ENCODE measurements at regions not wholly inside any gene's neighbourhood (a gene's known extent, or its start where the extent isn't known, plus 50 kb on each side); places are given as distances from the start of the nearest gene placed in this dataset.
"Not testable (repeated sequence)": the region's sequence is repeated elsewhere in the genome, so short reads cannot be mapped to it uniquely, and the experiment has no call there.

GRCh38 chr10:78096486-78096885 is 62.8 kb downstream of the RPS24 start:
- DNase-seq (ENCODE audit: low spot score), result not testable (repeated sequence)

DNA sequence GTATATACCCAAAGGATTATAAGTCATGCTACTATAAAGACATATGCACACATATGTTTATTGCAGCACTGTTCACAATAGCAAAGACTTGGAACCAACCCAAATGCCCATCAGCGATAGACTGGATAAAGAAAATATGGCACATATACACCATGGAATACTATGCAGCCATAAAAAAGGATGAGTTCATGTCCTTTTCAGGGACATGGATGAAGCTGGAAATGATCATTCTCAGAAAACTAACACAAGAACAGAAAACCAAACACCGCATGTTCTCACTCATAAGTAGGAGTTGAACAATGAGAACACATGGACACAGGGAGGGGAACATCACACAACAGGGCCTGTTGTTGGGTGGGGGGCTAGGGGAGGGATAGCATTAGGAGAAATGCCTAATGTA is 68.9 kb downstream of the RPS24 start:
- not testable (repeated sequence) for DNase-seq (ENCODE audit: low spot score)

DNA sequence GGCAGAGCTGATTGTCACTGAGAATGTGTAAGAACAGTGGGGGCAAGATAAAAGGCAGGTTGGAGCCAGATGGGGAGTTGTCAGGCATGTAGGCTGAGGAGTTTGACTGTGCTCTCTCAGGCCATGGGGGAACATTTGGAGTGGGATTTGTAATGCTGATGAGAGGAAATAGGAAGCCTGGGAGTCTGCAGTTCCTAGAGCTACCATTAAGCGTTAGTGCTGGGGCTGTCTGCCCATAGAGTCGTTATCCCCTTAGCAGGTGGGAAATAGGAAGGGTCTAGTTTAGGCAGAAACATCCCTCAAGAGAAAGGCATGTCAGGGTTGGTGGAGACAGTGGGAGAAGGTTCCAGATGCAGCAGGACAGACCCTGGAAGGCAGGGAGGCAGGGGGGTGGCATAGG is 75.5 kb downstream of the RPS24 start:
- no peak for DNase-seq (ENCODE audit: low spot score)

GRCh38 chr10:78115135-78115853 is 81.6 kb downstream of the RPS24 start:
- DNase-seq (ENCODE audit: low spot score), result no peak

DNA sequence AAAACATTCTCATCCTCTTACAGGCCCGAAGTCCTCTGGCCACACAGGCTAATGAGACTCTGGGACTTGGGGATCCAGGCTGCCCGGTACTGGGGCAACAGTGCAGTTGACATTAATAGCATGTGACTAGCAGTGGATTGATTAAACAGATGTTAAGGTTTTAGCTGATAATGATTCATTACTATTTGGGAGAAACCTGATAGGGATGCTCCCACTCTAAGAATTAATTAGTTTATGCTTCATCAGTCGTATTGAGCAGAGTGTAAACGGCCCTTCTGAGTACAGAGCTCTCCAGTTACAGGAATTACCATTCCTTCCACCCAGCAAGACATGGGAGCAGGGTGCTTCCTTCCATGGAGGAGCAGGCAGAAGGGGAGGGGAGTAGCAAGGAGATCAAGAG is 82.7 kb downstream of the RPS24 start:
- DNase-seq (ENCODE audit: low spot score), result no peak

DNA sequence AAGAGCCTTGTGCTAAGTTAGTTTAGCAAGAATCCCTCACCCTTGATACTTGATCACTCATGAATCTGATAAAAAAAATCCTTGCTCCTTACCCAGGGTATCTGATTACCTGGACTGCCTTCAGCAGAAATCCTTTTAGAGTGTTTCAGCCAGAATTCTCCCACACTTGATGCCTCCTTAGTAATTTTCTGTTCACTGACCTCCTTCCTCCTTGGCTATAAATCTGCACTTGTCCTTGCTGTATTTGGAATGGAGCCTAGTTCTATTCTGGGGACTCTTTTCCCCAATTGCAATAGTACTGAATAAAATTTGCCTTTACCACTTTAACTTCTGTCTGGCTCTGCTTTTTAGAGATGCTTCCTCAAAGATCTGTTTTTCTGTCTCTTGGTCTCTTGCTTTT is 84.9 kb downstream of the RPS24 start:
- no peak for DNase-seq (ENCODE audit: low spot score)

- no peak for DNase-seq (ENCODE audit: low spot score)
Measured at GRCh38 chr10:78121801-78122200, 88.1 kb downstream of the RPS24 start.

GRCh38 chr10:78124167-78124566 is 90.5 kb downstream of the RPS24 start:
- DNase-seq (ENCODE audit: low spot score), result no peak

GRCh38 chr10:78129211-78129610 is 95.5 kb downstream of the RPS24 start:
- no peak for DNase-seq (ENCODE audit: low spot score)

DNA sequence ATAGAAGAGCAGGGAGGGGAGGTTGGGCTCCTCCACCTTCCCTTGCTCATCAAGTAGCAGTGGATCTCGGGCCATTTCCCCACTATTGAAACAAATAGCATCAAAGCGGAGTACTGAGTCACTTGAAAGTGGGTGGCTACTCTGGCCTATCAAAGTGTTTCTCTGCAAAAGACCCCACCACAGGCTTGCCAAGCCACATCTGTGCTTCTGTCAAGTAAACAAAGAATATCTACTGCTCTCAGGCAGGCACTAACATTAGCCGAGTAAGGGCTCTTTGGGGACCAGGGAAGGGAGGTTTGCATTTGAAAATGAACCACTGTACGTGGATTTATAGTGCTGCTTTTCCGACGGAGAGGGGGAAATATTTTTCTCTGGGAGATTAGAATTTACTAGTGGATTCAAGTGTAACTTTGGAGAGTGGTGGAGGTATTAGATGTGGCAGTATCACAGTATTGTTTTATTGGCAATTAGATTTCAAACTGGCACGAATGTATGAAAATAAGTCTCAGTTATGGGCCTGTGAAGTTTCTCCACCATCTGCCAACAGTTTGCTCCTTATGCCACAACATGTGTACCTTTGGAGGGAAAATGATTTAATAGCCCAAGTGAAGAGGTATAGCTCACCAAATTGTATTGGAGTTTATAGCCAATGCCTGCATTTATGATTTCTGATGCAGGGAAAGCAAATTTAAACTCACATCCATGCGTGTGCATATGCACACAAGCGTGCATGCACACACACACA is 97.5 kb downstream of the RPS24 start:
- DNase-seq (ENCODE audit: low spot score), result no peak

DNA sequence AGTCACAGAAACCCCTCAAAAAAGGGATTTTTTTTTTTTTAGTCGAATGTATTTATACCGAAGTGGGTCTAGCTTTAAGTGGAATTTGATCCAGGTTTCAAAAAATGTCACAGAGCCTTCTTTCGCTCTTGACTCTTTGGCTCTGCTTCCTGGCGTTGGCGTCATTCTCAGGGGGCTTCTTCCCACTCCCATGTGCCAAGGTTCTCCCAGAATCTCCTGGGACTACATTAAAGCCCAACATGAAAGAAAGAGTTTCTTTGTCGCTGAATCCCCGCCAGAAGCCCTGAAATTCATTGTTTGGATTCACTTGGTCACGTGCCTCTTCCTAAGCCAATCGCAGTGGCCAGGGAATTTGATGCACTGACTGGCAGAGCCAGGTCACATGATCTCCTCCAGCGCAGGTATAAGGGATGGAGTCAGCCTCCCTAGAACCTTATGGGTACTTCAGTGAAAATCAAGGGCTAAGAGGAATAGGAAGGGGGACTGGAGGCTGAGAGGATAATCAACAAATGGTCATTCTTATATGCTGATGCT is 101.2 kb downstream of the RPS24 start:
- no peak for DNase-seq (ENCODE audit: low spot score)

- DNase-seq (ENCODE audit: low spot score), result no peak
Measured at GRCh38 chr10:78137147-78137546, 103.5 kb downstream of the RPS24 start.

- DNase-seq (ENCODE audit: low spot score), result no peak
Measured at GRCh38 chr10:78139341-78139740, 105.7 kb downstream of the RPS24 start.

DNA sequence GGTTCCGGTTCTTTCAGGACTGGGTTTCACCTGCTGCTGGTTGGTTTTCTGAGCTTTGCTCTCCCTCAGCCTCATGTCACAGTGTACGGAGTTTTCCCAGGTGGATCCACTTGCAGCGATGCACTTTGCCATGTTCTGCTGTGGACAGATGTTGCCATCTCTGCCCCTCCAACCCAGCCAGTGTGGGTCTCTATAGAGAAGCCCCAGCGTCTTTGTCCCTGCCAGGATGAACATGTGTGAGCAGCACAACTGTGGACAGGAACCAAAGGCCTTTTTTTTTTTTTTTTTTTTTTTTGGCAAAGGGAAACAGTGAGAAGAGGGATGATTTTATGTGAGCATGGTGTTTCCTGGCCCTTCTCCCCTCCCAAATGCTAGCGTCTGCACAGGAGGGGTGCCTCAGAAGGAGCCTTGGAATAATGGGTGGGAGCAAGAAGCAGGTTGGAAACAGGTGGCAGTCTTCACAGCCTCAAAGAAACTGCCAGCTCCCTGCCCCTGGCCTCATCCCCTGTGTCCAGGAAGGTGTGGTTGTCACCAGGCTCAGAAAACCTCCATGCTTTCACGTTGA is 106.5 kb downstream of the RPS24 start:
- DNase-seq (ENCODE audit: low spot score), result no peak

DNA sequence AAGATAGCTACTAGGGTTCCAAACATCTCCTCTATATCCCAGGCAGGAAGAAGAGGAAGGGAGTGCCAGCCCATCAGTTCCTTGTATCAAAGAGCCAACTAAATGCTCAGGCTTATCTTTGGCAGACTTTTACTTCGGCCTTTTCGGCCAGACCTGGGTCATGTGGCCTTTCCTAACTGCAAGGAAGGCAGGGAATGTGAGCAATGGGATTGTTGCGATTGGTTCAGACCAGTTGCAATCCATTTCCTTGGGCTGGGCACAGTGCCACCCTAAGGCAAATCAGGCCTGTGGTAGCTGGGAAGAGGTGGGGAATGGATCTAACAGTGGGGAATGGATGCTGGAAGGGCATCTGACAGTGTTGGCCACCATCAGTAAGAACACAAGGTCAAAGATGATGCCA is 109.9 kb downstream of the RPS24 start:
- DNase-seq (ENCODE audit: low spot score), result no peak

DNA sequence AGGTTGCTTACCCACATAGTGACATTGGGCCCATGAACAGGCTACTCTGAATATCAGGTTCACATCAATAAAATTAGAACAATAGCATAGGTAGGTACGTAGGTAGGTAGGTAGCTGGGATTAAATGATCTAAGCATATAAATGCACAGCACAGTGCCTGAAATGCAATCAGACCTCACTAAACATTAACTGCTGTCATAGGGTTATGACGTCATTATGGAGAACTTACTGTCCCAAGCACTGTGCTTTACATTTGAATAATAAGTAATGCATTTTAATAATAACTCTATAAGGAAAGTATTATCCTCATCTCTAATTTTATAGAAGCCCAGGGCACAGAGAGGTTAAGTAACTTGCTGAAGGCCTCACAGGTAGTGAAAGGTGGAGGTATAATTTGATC is 112.5 kb downstream of the RPS24 start:
- DNase-seq (ENCODE audit: low spot score), result no peak

DNA sequence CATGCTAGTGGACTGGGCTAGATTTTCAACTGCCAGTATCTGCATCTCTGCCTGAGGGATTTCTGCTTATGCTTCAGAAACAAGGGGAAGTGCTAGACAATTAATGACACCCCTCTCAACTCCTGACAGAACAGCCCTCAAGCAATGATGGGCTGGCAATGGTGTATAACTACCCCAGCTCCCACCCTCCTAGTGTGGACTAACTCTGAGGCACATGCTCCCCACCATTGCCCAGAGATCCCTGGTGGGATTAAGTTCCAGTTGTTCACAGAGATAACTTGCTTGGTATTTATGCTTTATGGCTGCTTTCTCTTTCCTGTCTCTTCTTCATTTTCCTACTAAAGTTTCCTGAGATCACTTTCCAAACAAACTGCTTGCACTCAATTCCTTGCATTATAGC is 113.5 kb downstream of the RPS24 start:
- no peak for DNase-seq (ENCODE audit: low spot score)

DNA sequence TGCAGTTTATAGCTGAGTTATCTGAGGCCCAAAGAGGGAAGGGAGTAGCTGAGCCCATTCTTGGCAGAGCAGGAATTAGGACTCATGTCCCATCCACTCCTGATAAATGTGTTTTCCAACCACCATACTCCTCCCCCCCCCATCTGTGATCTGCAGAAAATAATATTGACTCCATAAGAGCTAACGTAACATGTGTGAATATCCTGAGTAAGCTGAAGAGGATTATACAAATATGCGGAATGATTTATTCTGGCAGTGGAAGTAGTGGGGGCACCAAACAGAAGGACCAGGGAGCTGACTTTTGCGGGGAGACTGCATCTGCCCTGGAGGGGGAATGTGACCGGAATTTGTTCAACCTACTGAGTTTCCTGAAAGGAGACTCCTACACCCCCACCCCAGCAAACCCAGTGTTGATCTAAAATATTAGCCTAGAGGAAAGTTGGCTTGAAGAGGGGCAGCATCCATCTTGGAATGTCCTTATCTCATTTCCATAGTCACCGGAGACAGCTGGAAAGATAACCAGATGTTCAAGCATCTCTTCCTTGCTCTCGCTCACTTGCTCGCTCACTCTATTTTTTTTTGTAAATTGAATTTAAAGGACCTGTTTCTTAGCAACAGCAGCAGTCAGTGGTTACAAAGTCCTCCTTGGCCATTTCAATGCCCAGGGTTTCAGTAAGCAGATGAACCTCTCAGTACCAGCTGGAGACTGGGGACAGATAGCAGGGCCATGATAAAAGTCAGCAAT is 114.7 kb downstream of the RPS24 start:
- DNase-seq (ENCODE audit: low spot score), result no peak

DNA sequence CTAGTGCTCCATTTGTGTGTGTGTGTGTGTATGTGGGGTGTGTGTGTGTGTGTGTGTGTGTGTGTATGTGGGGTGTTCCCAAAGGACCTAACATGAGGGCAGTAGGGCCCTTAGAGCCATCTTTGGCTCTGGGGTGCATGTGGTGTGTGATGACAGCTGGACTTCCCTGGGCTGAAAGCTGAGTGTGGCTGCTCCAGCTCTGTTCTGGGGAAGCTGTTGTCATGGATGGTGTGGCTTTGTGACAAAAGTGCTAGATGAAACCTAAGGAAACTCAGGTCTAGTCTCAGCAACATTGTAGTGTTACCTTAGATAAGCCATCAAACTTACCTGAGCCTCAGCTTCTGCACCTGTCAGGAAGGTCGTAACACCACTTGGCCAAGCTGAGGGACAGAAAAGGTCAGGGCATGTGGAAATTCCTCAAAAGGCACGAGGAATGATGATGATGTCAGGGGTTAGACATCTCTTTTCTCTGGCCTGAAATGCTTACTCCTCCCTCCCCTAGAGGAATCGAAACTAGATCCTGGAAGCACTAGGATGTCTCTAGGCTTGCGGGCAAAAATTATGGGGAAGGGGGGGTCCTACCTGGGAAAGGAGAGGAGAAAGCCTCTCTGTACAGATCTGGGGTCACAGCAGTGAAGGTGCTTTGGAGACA is 115.4 kb downstream of the RPS24 start:
- no peak for DNase-seq (ENCODE audit: low spot score)

GRCh38 chr10:78150756-78151155 is 117.1 kb downstream of the RPS24 start:
- no peak for DNase-seq (ENCODE audit: low spot score)

DNA sequence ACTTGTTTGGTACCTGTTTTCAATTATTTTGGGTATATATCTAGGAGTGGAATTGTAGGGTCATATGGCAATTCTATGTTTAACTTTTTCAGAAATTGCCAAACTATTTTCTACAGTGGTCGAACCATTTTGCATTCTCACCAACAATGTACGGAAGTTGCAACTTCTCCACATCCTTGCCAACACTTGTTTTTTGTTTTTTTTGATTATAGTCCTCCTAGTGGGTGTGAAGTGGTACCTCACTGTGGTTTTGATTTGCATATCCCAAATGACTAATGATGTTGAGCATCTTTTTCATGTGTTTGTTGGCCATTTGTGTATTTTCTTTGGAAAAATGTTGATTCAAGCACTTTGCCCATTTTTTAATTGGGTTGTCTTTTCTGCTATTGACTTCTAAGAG is 122.1 kb downstream of the RPS24 start:
- DNase-seq (ENCODE audit: low spot score), result no peak
